ENCODE measurements at regions not wholly inside any gene's neighbourhood (a gene's known extent, or its start where the extent isn't known, plus 50 kb on each side); places are given as distances from the start of the nearest gene placed in this dataset.
"Not testable (repeated sequence)": the region's sequence is repeated elsewhere in the genome, so short reads cannot be mapped to it uniquely, and the experiment has no call there.

GRCh38 chr19:21622920-21623319 lies 117.5 kb downstream of the ZNF429 start:
- Histone ChIP-seq H3K27ac (no peak overlapping the region), H3K9me3 (no peaks in the 10 kb centered on the region), H3K4me1 (no peaks in the 10 kb centered on the region), H3K27me3 (no peaks in the 10 kb centered on the region), H3K4me3 (no peak overlapping the region), H3K36me3 (no peaks in the 10 kb centered on the region)
- DNase-seq, result no peak
- TF ChIP-seq CTCF (IDR thresholded peaks at IDR 0.05) (no peak), POLR2A (IDR thresholded peaks at IDR 0.05) (no peak)
- intact Hi-C loops (cut with DNase I; ENCODE audit: low total_unique reads), result no loop called here

- Histone ChIP-seq H3K36me3 (no peaks in the 10 kb centered on the region), H3K27ac (no peak overlapping the region), H3K27me3 (no peaks in the 10 kb centered on the region), H3K4me1 (no peaks in the 10 kb centered on the region), H3K4me3 (no peak overlapping the region), H3K9me3 (no peaks in the 10 kb centered on the region)
- intact Hi-C loops (cut with DNase I; ENCODE audit: low total_unique reads), result no loop called here
- no peak for DNase-seq
- TF ChIP-seq POLR2A (IDR thresholded peaks at IDR 0.05) (no peak), CTCF (IDR thresholded peaks at IDR 0.05) (no peak)
Observed at GRCh38 chr19:21621671-21622070, 116.3 kb downstream of the ZNF429 start.

- no peaks in the 10 kb centered on the region for H3K36me3 ChIP-seq
- DNase-seq, result no peak
- no peaks in the 10 kb centered on the region for H3K4me1 ChIP-seq
- TF ChIP-seq POLR2A (IDR thresholded peaks at IDR 0.05) (no peak), CTCF (IDR thresholded peaks at IDR 0.05) (no peak)
- H3K27me3 ChIP-seq, result no peaks in the 10 kb centered on the region
- no peak overlapping the region for H3K4me3 ChIP-seq
- no peaks in the 10 kb centered on the region for H3K9me3 ChIP-seq
- intact Hi-C loops (cut with DNase I; ENCODE audit: low total_unique reads), result no loop called here
- H3K27ac ChIP-seq, result no peak overlapping the region
Observed at GRCh38 chr19:21617740-21618339, 112.4 kb downstream of the ZNF429 start.

DNA sequence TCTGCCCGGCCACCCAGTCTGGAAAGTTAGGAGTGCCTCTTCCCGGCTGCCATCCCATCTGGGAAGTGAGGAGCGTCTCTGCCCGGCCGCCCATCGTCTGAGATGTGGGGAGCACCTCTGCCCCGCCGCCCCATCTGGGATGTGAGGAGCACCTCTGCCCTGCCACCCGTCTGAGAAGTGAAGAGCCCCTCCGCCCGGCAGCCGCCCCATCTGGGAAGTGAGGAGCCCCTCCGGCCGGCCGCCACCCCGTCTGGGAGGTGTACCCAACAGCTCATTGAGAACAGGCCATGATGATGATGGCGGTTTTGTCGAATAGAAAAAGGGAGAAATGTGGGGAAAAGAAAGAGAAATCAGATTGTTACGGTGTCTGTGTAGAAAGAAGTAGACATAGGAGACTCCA lies 109.4 kb downstream of the ZNF429 start:
- H3K27ac ChIP-seq; H3K27me3 ChIP-seq; DNase-seq; H3K9me3 ChIP-seq; H3K4me3 ChIP-seq; intact Hi-C loops (cut with DNase I; ENCODE audit: low total_unique reads); H3K4me1 ChIP-seq; H3K36me3 ChIP-seq: not testable (repeated sequence)

- H3K4me1 ChIP-seq; H3K9me3 ChIP-seq; H3K4me3 ChIP-seq; H3K36me3 ChIP-seq; H3K27ac ChIP-seq; intact Hi-C loops (cut with DNase I; ENCODE audit: low total_unique reads); H3K27me3 ChIP-seq; DNase-seq: not testable (repeated sequence)
Observed at GRCh38 chr19:21613201-21613600, 107.8 kb downstream of the ZNF429 start.

- Histone ChIP-seq H3K27ac (peak overlapping the region; percentile 39 to 52), H3K36me3 (no peaks in the 10 kb centered on the region), H3K9me3 (no peaks in the 10 kb centered on the region), H3K4me3 (no peak overlapping the region), H3K4me1 (no peaks in the 10 kb centered on the region), H3K27me3 (no peaks in the 10 kb centered on the region)
- intact Hi-C loops (cut with DNase I; ENCODE audit: low total_unique reads), result no loop called here
- no peak for TF ChIP-seq CTCF (IDR thresholded peaks at IDR 0.05)
- TF ChIP-seq POLR2A (IDR thresholded peaks at IDR 0.05), result no peak
- DNase-seq, result no peak
Observed at GRCh38 chr19:21612403-21612872, 107.0 kb downstream of the ZNF429 start.
